Stimulated activated CD8-positive, alpha-beta memory T cell treated with anti-CD3 and anti-CD28 coated beads, Interleukin-4, amount 100 ng/mL, for 24 hours (primary cell): ENCODE measurements at regions not wholly inside any gene's neighbourhood (a gene's known extent, or its start where the extent isn't known, plus 50 kb on each side); places are given as distances from the start of the nearest gene placed in this dataset.

Experiments used
- DNase-seq: peaks from one replicate; pipeline ENCODE4 v3.0.0-alpha.2; 2020; ENCODE audit warnings: low read depth

DNA sequence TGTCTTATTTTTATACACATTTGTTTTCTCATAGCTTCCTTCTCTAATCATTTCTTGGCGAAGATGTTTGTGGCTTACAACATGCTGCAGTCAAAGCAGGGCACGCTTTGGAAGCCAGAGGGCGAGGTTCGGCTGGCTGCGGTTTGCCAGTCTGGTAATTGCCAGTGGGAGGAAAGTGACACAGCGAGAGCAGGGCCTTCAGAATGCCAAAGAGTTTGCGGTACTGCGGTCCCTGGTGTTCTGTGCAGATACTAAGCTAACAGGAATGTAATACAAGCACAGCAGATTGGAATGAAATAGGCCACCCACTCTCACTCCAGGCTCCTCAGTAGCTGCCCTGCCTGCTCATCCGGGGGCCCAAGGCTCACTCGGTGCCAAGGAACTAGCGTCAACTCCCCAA is 58.7 kb upstream of the TGM3 start:
- no peak for DNase-seq

DNA sequence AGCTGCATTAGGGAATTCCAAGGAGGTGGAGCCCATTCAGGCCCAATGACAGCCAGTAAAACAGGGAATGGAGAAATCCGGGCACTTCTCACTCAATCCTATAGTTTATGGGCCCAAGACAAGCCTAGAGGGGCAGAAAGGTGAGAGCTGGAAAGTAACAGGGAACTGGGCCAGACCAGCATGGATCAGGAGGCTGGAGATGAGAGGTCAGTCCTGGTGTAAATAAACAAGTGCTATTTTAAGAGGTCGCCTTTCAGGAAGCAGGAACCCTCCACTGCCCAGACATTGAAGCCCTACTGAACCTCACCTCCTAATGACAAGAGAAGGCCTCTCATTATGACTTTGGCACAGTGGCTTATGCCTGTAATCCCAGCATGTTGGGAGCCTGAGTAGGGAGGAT is 57.2 kb upstream of the TGM3 start:
- no peak for DNase-seq

DNA sequence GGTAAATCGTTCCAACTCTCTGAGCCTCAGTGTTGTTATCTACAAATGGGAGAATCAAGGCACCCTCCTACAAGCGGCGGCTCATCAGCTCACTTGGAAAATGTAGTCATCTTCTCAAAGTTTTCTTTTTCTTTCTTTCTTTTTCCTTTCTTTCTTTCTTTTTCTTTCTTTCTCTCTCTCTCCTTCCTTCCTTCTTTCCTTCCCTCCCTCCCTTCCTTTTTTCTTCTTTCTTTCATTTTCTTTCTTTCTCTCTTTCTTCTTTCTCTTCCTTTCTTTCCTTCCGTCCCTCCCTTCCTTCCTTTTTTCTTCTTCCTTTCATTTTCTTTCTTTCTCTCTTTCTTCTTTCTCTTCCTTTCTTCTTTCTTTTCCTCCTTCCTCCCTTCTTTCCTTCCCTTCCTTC is 55.0 kb upstream of the TGM3 start:
- no peak for DNase-seq

DNA sequence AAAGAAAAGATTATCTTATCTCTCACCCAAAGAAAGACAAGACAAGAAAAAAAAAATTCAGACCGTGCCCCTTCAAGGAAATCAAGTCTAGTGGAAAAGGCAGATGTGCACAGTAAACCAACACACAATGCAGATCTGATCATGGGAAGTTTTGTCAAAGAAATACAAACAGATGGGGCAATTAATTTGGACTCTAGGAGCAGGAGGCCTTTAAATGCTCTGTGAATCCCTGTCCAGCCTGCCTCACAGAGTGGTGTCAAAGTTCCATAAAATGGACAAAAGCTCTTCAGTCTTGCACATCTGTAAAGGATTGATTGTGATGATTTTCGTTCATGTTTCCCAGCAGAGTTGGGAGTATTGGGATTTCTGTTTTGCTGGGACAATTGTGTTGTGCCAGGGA is 53.1 kb upstream of the TGM3 start:
- no peak for DNase-seq

DNA sequence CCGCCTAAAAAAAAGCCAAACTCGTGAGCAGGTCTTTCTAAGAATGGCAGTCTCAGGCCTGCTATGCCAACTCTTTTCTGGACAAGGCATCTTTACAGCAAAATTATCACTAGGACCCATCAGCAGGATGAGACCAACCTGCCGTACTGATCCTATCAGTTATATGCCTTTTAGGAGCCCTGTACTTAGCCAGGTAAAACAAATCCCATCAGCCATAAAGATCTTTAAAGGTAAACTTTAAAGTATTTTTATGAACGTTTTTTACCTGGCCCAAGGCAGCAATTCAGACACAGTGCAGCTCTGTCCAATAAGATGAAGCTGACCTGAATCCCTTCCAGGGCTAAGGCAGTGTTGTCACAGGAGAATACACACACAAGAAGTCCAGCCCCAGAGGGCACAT is 51.3 kb upstream of the TGM3 start:
- DNase-seq: no peak

DNA sequence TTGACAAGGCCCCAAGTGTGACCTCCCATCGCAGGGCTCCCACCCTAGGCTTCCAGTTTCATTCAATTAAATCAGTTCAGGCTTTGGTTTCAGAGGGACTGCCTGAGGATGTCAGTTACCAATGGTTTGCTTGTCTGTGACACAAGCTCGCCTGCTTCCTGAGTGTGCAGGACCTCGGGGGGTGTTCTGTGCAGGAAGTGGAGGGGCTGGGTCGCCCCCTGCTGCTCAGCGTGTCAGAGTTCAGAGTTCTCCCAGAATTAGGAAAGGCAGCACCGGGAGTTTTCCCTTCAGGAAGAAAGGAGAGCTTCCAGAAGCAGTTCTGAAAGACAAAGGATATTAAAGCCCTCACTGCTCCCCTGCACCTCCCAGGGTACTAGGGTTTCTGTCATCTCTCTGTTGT is 50.8 kb upstream of the TGM3 start:
- no peak for DNase-seq

DNA sequence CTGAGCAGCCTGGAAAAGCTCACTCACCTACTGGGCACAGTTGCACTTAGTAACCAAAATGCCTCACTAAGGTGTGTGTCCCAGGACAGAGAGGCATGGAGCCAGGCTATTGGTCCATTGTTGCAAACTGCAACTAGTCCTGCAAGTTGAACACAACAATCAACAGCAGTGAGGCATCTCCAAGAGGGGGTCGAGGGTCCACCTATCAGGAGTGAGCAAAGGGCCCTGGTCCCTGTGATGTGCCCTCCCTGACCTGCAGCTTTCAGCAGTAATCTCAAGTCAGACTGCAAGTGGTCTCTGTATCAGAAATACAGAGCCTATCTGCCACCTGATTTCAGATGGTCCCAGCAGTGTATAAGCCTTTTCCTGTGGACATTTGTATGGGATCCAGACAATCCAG is 50.2 kb upstream of the TGM3 start:
- no peak for DNase-seq
